ENCODE measurements at regions not wholly inside any gene's neighbourhood (a gene's known extent, or its start where the extent isn't known, plus 50 kb on each side); places are given as distances from the start of the nearest gene placed in this dataset.

- TF ChIP-seq CTCF (IDR thresholded peaks at IDR 0.05; ENCODE audit: control extremely low read depth in 1 of 3, insufficient read depth in 1 of 3, low read depth in 1 of 3, low read length in 3 of 3) = no peak
- TF ChIP-seq POLR2A (IDR thresholded peaks at IDR 0.05; ENCODE audit: control extremely low read depth in 1 of 2, low read depth in 2 of 2, low read length in 2 of 2) = no peak
- no peak for TF ChIP-seq GABPA (IDR thresholded peaks at IDR 0.05; ENCODE audit: borderline replicate concordance, insufficient read depth, low read length)
- no peak for TF ChIP-seq YY1 (IDR thresholded peaks at IDR 0.05; ENCODE audit: low read depth, low read length)
- TF ChIP-seq RAD21 (IDR thresholded peaks at IDR 0.05 in 1 of 2, conservative IDR thresholded peaks at IDR 0.05 in 1 of 2; ENCODE audit: low read depth in 2 of 2, low read length in 2 of 2) = no peak
- TF ChIP-seq CEBPB (IDR thresholded peaks at IDR 0.05; ENCODE audit: low read depth, low read length) = no peak
- no peak for TF ChIP-seq CBX5 (IDR thresholded peaks at IDR 0.05; ENCODE audit: low read depth, low read length)
- TF ChIP-seq TEAD4 (IDR thresholded peaks at IDR 0.05; ENCODE audit: low read depth, low read length) = no peak
- no peak for TF ChIP-seq RNF2 (IDR thresholded peaks at IDR 0.05; ENCODE audit: borderline replicate concordance, low read depth, low read length, missing control alignments, poor library complexity, severe bottlenecking)
- TF ChIP-seq KDM4A (IDR thresholded peaks at IDR 0.05; ENCODE audit: low read depth, low read length, severe bottlenecking) = no peak
- TF ChIP-seq TCF12 (IDR thresholded peaks at IDR 0.05; ENCODE audit: low read depth, low read length) = no peak
- TF ChIP-seq USF2 (IDR thresholded peaks at IDR 0.05; ENCODE audit: low read length) = no peak
- no peak for TF ChIP-seq SIN3A (conservative IDR thresholded peaks at IDR 0.05 in 1 of 2, IDR thresholded peaks at IDR 0.05 in 1 of 2; ENCODE audit: low read depth in 1 of 2, low read length in 2 of 2)
- no peak for TF ChIP-seq ZNF274 (IDR thresholded peaks at IDR 0.05; ENCODE audit: borderline replicate concordance, extremely low read depth, low read length)
These were observed 521.3 kb upstream of the ZFP42 start for GRCh38 chr4:187474238-187474637.

Measured in H1 (cell line).